ENCODE measurements at regions not wholly inside any gene's neighbourhood (a gene's known extent, or its start where the extent isn't known, plus 50 kb on each side); places are given as distances from the start of the nearest gene placed in this dataset.
"Not testable (repeated sequence)": the region's sequence is repeated elsewhere in the genome, so short reads cannot be mapped to it uniquely, and the experiment has no call there.

DNA sequence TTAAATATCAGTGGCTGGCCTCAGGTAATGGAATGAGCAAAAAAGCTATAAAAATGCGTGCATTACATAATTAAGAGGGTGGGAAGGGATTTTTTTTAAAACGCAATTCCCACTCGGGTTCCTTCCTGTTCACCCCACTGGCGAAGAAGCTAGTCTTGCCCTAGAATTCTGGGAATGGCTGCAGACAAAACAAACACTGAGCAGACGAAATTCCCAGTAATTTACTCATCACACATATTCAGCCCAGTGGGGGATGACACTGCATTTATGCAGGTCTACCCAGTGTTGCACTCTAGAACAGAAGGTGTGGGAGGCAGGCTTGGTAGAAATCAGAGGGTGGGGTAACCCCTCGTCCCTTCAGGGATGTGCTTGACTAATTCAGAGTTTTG lies 2695.0 kb upstream of the DEFB115 start:
- Histone ChIP-seq H3K36me3 (ENCODE audit: insufficient read depth, low read length) (no peaks in the 10 kb centered on the region), H3K27me3 (ENCODE audit: insufficient read depth, low read length) (no peaks in the 10 kb centered on the region), H3K27ac (ENCODE audit: low read depth, low read length) (peak overlapping the region; percentile 91), H3K79me2 (ENCODE audit: control insufficient read depth, insufficient read depth, low read length, unreplicated experiment) (no peaks in the 10 kb centered on the region), H3K4me3 (ENCODE audit: low read depth, low read length) (peak overlapping the region; percentile 25), H3K4me1 (ENCODE audit: control insufficient read depth, insufficient read depth, low read length, unreplicated experiment) (peaks cover 17% of the 10 kb centered on the region), H2AFZ (ENCODE audit: low read length, unreplicated experiment) (no peak overlapping the region)

DNA sequence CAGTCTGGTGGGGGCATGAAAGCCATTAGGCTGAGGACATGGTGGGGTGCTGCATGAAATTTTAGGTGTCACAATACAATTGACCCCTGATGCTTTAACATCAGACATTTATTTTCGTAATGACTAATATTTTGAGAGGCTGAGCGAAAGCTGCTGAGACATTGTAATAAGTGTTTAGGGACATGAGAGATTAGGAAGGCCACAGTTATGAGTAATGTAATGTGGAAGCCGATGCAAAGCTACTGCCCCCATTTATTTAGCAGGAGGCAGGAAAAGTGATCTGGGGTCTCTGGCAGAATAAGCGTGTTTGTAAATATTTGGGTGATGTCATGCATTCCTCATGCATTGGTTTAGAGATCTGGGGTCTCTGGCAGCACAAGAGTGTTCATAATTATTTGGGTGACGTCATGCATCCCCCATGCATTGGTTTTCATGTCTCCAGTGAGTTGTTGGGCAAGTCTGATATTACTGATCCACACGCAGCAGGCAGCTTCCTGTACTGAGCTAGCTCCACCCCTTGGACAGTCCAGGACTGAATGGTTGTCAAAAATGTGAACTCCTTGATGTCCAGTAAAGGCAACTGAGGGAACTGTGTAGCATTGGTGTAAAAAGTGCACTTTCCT lies 2694.5 kb upstream of the DEFB115 start:
- H2AFZ ChIP-seq (ENCODE audit: low read length, unreplicated experiment); H3K36me3 ChIP-seq (ENCODE audit: insufficient read depth, low read length); H3K79me2 ChIP-seq (ENCODE audit: control insufficient read depth, insufficient read depth, low read length, unreplicated experiment); H3K27me3 ChIP-seq (ENCODE audit: insufficient read depth, low read length): not testable (repeated sequence)
- peak overlapping the region; percentile 91 for H3K27ac ChIP-seq (ENCODE audit: low read depth, low read length)
- H3K4me3 ChIP-seq (ENCODE audit: low read depth, low read length) = peak overlapping the region; percentile 36
- H3K4me1 ChIP-seq (ENCODE audit: control insufficient read depth, insufficient read depth, low read length, unreplicated experiment) = peaks cover 17% of the 10 kb centered on the region

DNA sequence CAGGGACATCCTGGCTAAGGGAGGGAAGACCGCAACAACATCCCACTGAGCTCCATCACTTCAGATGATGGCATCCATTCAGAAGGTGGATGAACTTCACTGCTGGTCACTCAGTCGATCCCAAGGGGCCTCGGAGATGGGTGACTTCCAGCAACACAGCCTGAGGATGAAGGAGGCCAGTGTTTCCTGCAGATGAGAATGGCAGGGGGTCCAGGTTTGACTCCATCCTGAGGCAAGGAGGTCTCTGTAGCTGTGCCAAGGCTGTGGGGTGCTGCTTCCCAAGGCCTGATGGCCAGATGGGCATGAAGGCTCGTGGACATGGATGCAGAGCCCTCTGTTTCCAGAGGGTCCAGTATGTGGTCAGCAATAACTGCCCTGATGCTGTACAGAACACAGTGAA lies 2693.4 kb upstream of the DEFB115 start:
- not testable (repeated sequence) for H2AFZ ChIP-seq (ENCODE audit: low read length, unreplicated experiment); H3K4me3 ChIP-seq (ENCODE audit: low read depth, low read length); H3K79me2 ChIP-seq (ENCODE audit: control insufficient read depth, insufficient read depth, low read length, unreplicated experiment); H3K27me3 ChIP-seq (ENCODE audit: insufficient read depth, low read length); H3K36me3 ChIP-seq (ENCODE audit: insufficient read depth, low read length)
- Histone ChIP-seq H3K4me1 (ENCODE audit: control insufficient read depth, insufficient read depth, low read length, unreplicated experiment) (peaks cover 17% of the 10 kb centered on the region), H3K27ac (ENCODE audit: low read depth, low read length) (peak overlapping the region; percentile 91)

DNA sequence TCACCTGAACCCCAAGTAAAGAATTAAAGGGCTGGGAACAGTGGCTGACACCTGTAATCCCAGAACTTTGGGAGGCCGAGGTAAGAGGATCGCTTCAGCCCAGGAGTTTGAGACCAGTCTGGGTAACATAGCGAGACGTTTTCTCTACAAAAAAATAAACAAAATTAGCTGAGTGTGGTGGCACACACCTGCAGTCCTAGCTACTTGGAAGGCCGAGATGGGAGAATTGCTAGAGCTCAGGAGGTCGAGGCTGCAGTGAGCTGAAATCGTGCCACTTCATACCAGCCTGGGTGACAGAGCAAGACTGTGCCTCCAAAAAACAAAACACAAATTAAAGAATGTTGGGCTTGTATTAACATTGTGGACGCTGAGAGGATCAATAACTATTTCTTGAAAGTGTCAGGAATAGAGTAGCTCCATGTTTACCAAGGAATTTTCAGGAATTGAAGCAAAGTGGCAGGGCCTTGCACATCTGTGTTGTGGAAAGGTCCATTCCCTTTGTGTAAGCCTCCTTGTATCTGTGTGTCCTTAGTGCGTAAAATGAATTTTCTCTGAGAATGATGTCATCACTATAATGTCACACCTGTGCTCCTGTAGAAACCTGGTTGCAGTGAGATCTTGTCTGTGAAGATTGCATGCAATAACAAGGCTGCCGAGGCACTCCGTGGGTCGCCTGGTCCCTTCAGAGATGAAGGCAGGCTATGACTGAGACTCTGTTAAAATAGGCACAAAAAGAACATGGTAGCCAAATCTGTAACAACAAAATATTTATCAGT lies 2692.6 kb upstream of the DEFB115 start:
- H3K36me3 ChIP-seq (ENCODE audit: insufficient read depth, low read length); H3K27ac ChIP-seq (ENCODE audit: low read depth, low read length); H3K79me2 ChIP-seq (ENCODE audit: control insufficient read depth, insufficient read depth, low read length, unreplicated experiment); H3K27me3 ChIP-seq (ENCODE audit: insufficient read depth, low read length); H3K4me3 ChIP-seq (ENCODE audit: low read depth, low read length); H2AFZ ChIP-seq (ENCODE audit: low read length, unreplicated experiment): not testable (repeated sequence)
- H3K4me1 ChIP-seq (ENCODE audit: control insufficient read depth, insufficient read depth, low read length, unreplicated experiment) = peaks cover 17% of the 10 kb centered on the region

DNA sequence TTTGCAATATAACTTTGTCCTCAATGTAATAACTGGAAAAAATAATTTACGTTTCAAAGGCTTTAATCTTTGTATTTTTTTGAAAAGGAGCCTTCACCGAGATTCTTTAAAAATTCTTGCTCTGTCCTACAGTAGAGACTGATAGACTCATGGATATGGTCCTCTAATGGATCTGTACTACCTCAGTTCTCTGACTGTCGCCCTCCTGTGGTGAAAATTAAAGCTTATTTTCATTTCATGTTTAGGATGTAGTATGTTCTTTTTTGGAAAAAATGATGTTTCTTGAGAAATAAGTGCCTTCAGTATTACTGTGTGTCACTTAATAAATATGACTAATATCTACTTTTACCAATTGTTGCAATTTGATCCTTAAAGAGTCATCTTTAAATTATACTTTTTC lies 2681.5 kb upstream of the DEFB115 start:
- H3K79me2 ChIP-seq (ENCODE audit: control insufficient read depth, insufficient read depth, low read length, unreplicated experiment); H3K27me3 ChIP-seq (ENCODE audit: insufficient read depth, low read length): not testable (repeated sequence)

DNA sequence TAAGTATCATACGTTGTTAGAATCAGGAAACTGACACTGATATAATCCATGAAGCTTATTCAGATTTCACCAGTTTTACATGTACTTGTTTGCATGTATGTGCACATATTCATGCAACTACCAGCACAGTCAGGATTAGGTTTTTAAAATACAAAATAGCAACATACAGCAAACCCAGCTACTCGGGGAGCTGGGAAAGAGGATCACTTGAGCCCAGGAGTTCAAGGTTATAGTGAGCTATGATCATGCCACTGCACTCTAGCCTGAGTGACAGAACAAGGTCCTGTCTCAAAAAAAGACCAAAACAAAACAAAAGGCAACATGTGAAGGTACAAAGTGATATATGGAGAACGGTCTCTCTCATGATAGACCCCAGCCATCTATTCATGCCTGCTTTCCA lies 2665.8 kb upstream of the DEFB115 start:
- H3K4me1 ChIP-seq (ENCODE audit: control insufficient read depth, insufficient read depth, low read length, unreplicated experiment); H3K27ac ChIP-seq (ENCODE audit: low read depth, low read length); H3K4me3 ChIP-seq (ENCODE audit: low read depth, low read length); H3K36me3 ChIP-seq (ENCODE audit: insufficient read depth, low read length); H3K79me2 ChIP-seq (ENCODE audit: control insufficient read depth, insufficient read depth, low read length, unreplicated experiment); H3K27me3 ChIP-seq (ENCODE audit: insufficient read depth, low read length); H2AFZ ChIP-seq (ENCODE audit: low read length, unreplicated experiment): not testable (repeated sequence)

More for the DNA sequence above, 2681.5 kb upstream of the DEFB115 start:
- not testable (repeated sequence) for H3K27ac ChIP-seq (ENCODE audit: low read depth, low read length); H3K4me3 ChIP-seq (ENCODE audit: low read depth, low read length); H3K4me1 ChIP-seq (ENCODE audit: control insufficient read depth, insufficient read depth, low read length, unreplicated experiment); H3K36me3 ChIP-seq (ENCODE audit: insufficient read depth, low read length); H2AFZ ChIP-seq (ENCODE audit: low read length, unreplicated experiment)

DNA sequence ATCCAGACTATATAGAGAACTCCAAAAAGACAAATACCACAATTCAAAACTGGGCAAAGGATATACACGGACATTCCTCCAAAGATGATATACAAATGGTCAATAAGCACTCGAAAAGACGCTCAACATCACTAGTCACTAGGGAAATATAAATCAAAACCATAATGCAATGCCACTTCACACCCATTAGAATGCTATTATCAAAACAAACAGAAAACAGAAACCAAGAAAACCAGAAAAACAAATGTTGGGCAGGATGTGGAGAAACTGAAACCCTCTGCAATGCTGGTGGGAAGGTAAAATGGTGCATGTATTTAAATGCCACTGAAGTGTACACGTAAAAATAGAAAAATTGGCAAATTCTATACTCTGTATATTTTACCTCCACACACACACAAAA lies 2664.1 kb upstream of the DEFB115 start:
- H3K79me2 ChIP-seq (ENCODE audit: control insufficient read depth, insufficient read depth, low read length, unreplicated experiment) = peaks cover 14% of the 10 kb centered on the region
- not testable (repeated sequence) for H3K4me3 ChIP-seq (ENCODE audit: low read depth, low read length)

DNA sequence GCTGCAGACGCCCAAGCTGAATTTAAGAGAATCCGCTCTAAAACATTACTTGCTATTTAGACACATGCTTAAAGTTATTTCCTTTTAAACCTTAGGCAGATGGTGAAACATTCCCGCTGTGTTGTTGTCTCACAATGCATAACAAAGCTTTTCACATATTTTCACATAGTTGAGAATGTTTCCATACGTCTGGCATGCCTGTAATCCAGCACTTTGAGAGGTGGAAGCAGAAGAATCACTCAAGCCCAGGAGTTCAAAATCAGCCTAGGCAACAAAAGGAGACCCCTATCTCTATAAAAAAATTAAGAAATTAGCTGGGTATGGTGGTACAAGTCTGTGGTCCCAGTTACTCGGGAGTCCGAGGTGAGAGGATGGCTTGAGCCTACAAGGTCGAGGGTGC lies 2663.0 kb upstream of the DEFB115 start:
- H3K4me1 ChIP-seq (ENCODE audit: control insufficient read depth, insufficient read depth, low read length, unreplicated experiment) = not testable (repeated sequence)
- peaks cover 14% of the 10 kb centered on the region for H3K79me2 ChIP-seq (ENCODE audit: control insufficient read depth, insufficient read depth, low read length, unreplicated experiment)

More for the DNA sequence above, 2664.1 kb upstream of the DEFB115 start:
- not testable (repeated sequence) for H2AFZ ChIP-seq (ENCODE audit: low read length, unreplicated experiment); H3K27ac ChIP-seq (ENCODE audit: low read depth, low read length); H3K27me3 ChIP-seq (ENCODE audit: insufficient read depth, low read length); H3K4me1 ChIP-seq (ENCODE audit: control insufficient read depth, insufficient read depth, low read length, unreplicated experiment); H3K36me3 ChIP-seq (ENCODE audit: insufficient read depth, low read length)

DNA sequence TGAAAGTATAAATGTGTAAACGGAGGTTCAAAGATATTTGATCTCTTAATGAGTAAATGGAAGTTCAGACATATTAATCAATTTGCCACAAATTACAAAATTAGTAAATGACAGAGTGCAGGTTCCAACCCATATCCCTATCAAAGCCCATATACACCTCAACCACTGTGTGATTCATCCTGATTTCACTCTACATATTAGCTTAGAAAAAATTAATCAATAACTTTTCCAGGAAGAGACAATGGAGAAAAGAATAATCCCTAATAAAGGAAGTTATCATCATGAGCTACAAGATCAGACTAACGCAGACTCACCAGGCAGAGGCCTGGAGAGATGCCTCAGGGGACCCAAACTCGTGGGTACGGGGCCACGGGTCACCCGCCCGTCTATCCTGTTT lies 2655.5 kb upstream of the DEFB115 start:
- not testable (repeated sequence) for H3K27me3 ChIP-seq (ENCODE audit: insufficient read depth, low read length); H3K4me1 ChIP-seq (ENCODE audit: control insufficient read depth, insufficient read depth, low read length, unreplicated experiment); H3K36me3 ChIP-seq (ENCODE audit: insufficient read depth, low read length)
- Histone ChIP-seq H3K27ac (ENCODE audit: low read depth, low read length) (peak overlapping the region; percentile 74), H3K4me3 (ENCODE audit: low read depth, low read length) (peak overlapping the region; percentile 89), H2AFZ (ENCODE audit: low read length, unreplicated experiment) (peak overlapping the region; percentile 25), H3K79me2 (ENCODE audit: control insufficient read depth, insufficient read depth, low read length, unreplicated experiment) (peaks cover 20% of the 10 kb centered on the region)

More for the DNA sequence above, 2663.0 kb upstream of the DEFB115 start:
- H3K27ac ChIP-seq (ENCODE audit: low read depth, low read length); H3K27me3 ChIP-seq (ENCODE audit: insufficient read depth, low read length); H2AFZ ChIP-seq (ENCODE audit: low read length, unreplicated experiment); H3K36me3 ChIP-seq (ENCODE audit: insufficient read depth, low read length); H3K4me3 ChIP-seq (ENCODE audit: low read depth, low read length): not testable (repeated sequence)

DNA sequence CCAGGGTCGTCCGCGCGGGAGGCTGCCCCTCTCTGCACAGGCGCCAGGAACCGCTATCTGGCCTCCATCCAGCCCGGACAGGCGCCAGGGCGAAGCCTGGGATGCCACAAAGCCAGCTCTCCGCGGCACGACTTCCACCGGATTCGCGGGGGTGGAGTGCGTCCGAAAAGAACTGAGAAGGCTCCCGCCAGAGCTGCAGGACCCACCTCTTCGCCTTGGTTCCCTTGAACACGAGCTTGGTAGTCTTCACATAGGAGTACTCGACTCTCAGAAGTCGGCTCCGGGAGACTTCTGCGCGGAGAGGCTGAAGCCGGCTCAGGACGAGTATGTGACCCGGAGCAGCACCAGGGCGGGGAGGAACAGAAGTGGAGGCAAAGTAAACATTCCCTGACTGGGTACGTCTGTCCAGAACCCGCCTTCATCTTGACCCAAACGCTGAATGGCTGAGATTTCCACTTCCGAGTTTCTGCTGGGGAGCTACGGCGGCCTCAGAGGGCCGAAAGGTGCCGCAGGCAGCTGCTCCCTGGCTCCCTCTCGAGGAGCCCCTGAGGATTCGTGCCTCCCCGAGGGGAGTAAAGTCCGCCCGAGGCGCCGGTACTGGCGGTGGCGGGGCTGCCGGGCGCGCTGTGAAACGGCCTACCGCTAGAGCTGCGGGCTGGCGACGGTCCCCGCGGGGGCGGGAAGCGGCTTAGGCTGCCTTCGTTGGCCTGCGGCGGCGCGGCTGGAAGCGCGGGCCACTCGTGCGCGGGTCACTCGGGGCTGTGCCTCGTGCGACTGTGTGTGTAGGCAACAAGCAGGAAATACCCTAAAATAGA lies 2654.9 kb upstream of the DEFB115 start:
- not testable (repeated sequence) for H3K27me3 ChIP-seq (ENCODE audit: insufficient read depth, low read length); H3K4me1 ChIP-seq (ENCODE audit: control insufficient read depth, insufficient read depth, low read length, unreplicated experiment); H3K36me3 ChIP-seq (ENCODE audit: insufficient read depth, low read length)
- Histone ChIP-seq H3K4me3 (ENCODE audit: low read depth, low read length) (peak overlapping the region; percentile 89), H2AFZ (ENCODE audit: low read length, unreplicated experiment) (peak overlapping the region; percentile 96), H3K79me2 (ENCODE audit: control insufficient read depth, insufficient read depth, low read length, unreplicated experiment) (peaks cover 17% of the 10 kb centered on the region), H3K27ac (ENCODE audit: low read depth, low read length) (peak overlapping the region; percentile 74)
